SHP77 treated with DMSO at 0.1 percent for 48 hours (cell line): ENCODE measurements at regions not wholly inside any gene's neighbourhood (a gene's known extent, or its start where the extent isn't known, plus 50 kb on each side); places are given as distances from the start of the nearest gene placed in this dataset.

Experiments
- DNase-seq: peaks from one replicate; lab custom pipeline; 2025; lab: John Stamatoyannopoulos, UW

GRCh38 chr4:169810325-169811323 lies 52.9 kb upstream of the HPF1 start:
- peak; percentile 54 for DNase-seq

- DNase-seq = no peak
These were observed 50.3 kb upstream of the HPF1 start for GRCh38 chr4:169807934-169808509.
